ENCODE measurements at regions not wholly inside any gene's neighbourhood (a gene's known extent, or its start where the extent isn't known, plus 50 kb on each side); places are given as distances from the start of the nearest gene placed in this dataset.
"Not testable (repeated sequence)": the region's sequence is repeated elsewhere in the genome, so short reads cannot be mapped to it uniquely, and the experiment has no call there.

GRCh38 chr7:103223065-103223464, 74.2 kb upstream of the NAPEPLD start:
- H3K36me3 ChIP-seq (ENCODE audit: insufficient read depth, low read length); BruUV-seq (replicated peaks); intact Hi-C loops (cut with micrococcal nuclease; ENCODE audit: unreplicated experiment); DNase-seq (ENCODE audit: low spot score); H4K20me1 ChIP-seq (ENCODE audit: insufficient read depth, low read length); H3K4me1 ChIP-seq (ENCODE audit: insufficient read depth, low read length, poor library complexity, severe bottlenecking); H3K9me3 ChIP-seq (ENCODE audit: low read length); CTCF ChIA-PET (ENCODE audit: unreplicated experiment); H2AFZ ChIP-seq (ENCODE audit: low read length); H3K79me2 ChIP-seq (ENCODE audit: insufficient read depth, low read depth, low read length); H3K4me2 ChIP-seq (ENCODE audit: low read length); H3K27ac ChIP-seq (ENCODE audit: low read depth, low read length, poor library complexity, severe bottlenecking); POLR2A ChIA-PET; H3K4me3 ChIP-seq (ENCODE audit: low read depth, low read length, poor library complexity, severe bottlenecking); H3K9me2 ChIP-seq (ENCODE audit: insufficient read depth, low read length): not testable (repeated sequence)

DNA sequence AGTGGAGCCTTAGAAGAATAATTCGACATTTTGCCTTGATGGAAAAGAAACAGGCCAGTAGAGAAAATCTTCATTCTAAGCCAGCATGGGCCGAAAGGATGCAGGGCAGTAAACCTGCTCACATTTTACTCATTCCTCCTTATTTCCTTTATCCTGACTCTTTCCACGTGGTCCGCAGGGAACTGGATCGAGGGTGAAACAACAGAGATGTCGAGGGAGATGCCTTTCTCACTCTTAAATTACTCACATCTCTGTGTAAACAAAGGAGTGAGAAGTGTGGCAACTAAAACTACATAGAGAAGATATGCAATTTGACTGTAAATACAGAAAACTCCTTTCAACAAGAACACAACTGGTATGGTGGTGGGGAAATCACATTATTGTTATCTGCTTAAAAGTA, 62.1 kb upstream of the NAPEPLD start:
- BruUV-seq (replicated peaks); H3K4me2 ChIP-seq (ENCODE audit: low read length); POLR2A ChIA-PET; H3K4me1 ChIP-seq (ENCODE audit: insufficient read depth, low read length, poor library complexity, severe bottlenecking); H3K9me3 ChIP-seq (ENCODE audit: low read length); DNase-seq (ENCODE audit: low spot score); CTCF ChIA-PET (ENCODE audit: unreplicated experiment); H3K27ac ChIP-seq (ENCODE audit: low read depth, low read length, poor library complexity, severe bottlenecking); H3K36me3 ChIP-seq (ENCODE audit: insufficient read depth, low read length); H4K20me1 ChIP-seq (ENCODE audit: insufficient read depth, low read length); intact Hi-C loops (cut with micrococcal nuclease; ENCODE audit: unreplicated experiment); H3K9me2 ChIP-seq (ENCODE audit: insufficient read depth, low read length); H3K4me3 ChIP-seq (ENCODE audit: low read depth, low read length, poor library complexity, severe bottlenecking); H2AFZ ChIP-seq (ENCODE audit: low read length); H3K79me2 ChIP-seq (ENCODE audit: insufficient read depth, low read depth, low read length): not testable (repeated sequence)

DNA sequence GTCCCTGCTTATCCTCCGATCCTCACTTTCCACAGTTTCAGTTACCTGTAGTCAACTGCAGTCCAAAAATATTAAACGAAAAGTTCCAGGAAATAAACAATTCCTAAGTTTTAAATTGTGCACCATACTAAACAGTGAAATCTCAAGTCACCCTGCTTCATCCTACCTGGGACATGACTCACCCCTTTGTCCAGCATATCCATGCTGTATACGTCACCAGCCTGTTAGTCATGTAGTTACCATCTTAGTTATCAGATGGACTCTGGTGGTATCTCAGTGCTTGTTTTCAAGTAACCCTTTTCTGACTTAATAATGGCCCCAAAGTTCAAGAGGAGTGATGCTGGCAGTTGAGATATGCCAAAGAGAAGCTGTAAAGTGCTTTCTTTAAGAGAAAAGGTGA, 50.3 kb upstream of the NAPEPLD start:
- H4K20me1 ChIP-seq (ENCODE audit: insufficient read depth, low read length); POLR2A ChIA-PET; H2AFZ ChIP-seq (ENCODE audit: low read length); H3K36me3 ChIP-seq (ENCODE audit: insufficient read depth, low read length); H3K79me2 ChIP-seq (ENCODE audit: insufficient read depth, low read depth, low read length); H3K9me2 ChIP-seq (ENCODE audit: insufficient read depth, low read length); BruUV-seq (replicated peaks); H3K4me2 ChIP-seq (ENCODE audit: low read length); H3K27ac ChIP-seq (ENCODE audit: low read depth, low read length, poor library complexity, severe bottlenecking); H3K4me1 ChIP-seq (ENCODE audit: insufficient read depth, low read length, poor library complexity, severe bottlenecking); H3K9me3 ChIP-seq (ENCODE audit: low read length); H3K4me3 ChIP-seq (ENCODE audit: low read depth, low read length, poor library complexity, severe bottlenecking); DNase-seq (ENCODE audit: low spot score); CTCF ChIA-PET (ENCODE audit: unreplicated experiment); intact Hi-C loops (cut with micrococcal nuclease; ENCODE audit: unreplicated experiment): not testable (repeated sequence)
